ENCODE measurements at regions not wholly inside any gene's neighbourhood (a gene's known extent, or its start where the extent isn't known, plus 50 kb on each side); places are given as distances from the start of the nearest gene placed in this dataset.
A peak's percentile ranks its signal among the peaks of the same experiment; 100 is the strongest.

DNA sequence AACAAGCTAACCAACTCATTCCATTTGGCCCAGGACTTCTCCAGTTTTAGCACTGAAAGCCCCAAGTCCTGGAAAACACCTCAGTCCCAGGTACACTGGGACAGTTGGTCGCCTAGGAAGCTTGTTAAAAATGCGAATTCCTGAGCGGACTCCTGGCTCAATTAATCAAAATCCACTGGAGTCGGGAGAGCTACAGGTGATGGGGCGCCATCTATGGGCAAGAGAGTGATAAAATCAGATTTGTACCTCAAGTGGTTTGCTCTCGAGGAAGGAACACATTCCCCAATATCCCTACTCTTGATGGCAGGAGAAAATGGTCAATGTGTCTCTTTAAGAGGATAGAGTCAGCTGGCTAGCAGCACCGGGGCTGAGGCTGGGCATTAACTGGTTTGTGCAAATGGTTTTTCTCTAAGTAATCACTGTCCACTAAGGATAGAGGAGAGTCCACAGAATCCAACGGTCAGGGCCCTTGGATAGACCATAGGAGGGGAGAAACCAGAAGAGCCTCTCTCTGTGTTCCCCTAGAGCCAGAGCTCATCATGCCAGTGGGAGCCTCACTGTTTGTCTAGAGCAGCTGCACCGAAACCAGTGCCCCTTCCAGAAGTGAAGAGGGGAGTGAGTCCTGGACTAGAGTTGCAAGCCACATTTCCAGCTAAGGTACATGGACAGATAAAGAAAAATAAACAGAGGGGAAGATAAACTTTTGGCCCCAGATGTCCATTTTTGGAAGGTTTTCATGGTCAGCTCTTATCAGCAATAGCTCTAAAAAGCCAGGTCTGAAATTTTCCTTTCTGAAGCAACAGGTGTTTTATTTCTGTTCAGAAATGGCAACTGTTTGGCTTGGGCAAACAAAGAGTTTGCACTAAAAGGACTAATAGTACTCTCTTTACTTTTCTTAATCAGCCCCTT lies 148.5 kb downstream of the TENT5C start:
- ATAC-seq, result peak; percentile 58 to 61
- in situ Hi-C loops (cut with MboI; ENCODE audit: low sequenced_read_pairs in 4 of 4) (loop anchor here in 2 of 4 donors (5.0 to 25.0 kb wide), 3 partner anchors 217 to 692 kb away; partner anchors contain the start of gene TTF2 (in 1 of the 2)), intact Hi-C loops (cut with DNase I; ENCODE audit: low total_unique reads) (loop anchor here (1.0 to 10.0 kb wide), 6 partner anchors 68 to 690 kb away; partner anchors contain the start of genes MAN1A2, TRIM45 and TTF2)
- H3K27me3 ChIP-seq, result no peaks in the 10 kb centered on the region
- peak overlapping the region in 3 of 4 donors; percentile 52 to 68 (median 55) for H3K27ac ChIP-seq
- no peaks in the 10 kb centered on the region for H3K36me3 ChIP-seq
- peak overlapping the region; percentile 32 to 63 (median 42) for H3K4me3 ChIP-seq
- no peaks in the 10 kb centered on the region for H3K9me3 ChIP-seq
- DNase-seq, result peak; percentile 35 to 55
- peak; percentile 61 to 85 (median 75) for TF ChIP-seq CTCF (IDR thresholded peaks at IDR 0.05 in 4 of 5, conservative IDR thresholded peaks at IDR 0.05 in 1 of 5)
- no peak for TF ChIP-seq POLR2A (IDR thresholded peaks at IDR 0.05)
- peaks cover 5 to 7% of the 10 kb centered on the region in 2 donors for H3K4me1 ChIP-seq

GRCh38 chr1:117757668-117758067 lies 151.8 kb downstream of the TENT5C start:
- H3K27me3 ChIP-seq, result no peaks in the 10 kb centered on the region
- no peak overlapping the region for H3K4me3 ChIP-seq
- in situ Hi-C loops (cut with MboI; ENCODE audit: low sequenced_read_pairs in 4 of 4), result loop anchor here in 1 of 4 donors (25.0 kb wide), 2 partner anchors 220 to 695 kb away; partner anchors contain the start of gene TTF2
- DNase-seq, result no peak
- TF ChIP-seq POLR2A (IDR thresholded peaks at IDR 0.05) (no peak), CTCF (IDR thresholded peaks at IDR 0.05 in 4 of 5, conservative IDR thresholded peaks at IDR 0.05 in 1 of 5) (no peak)
- H3K27ac ChIP-seq, result no peak overlapping the region
- H3K4me1 ChIP-seq, result peaks cover 5 to 7% of the 10 kb centered on the region in 2 donors
- intact Hi-C loops (cut with DNase I; ENCODE audit: low total_unique reads), result loop anchor here (2.0 to 10.0 kb wide), 4 partner anchors 137 to 693 kb away; partner anchors contain the start of genes MAN1A2, TRIM45 and TTF2
- no peaks in the 10 kb centered on the region for H3K9me3 ChIP-seq
- ATAC-seq, result no peak
- no peaks in the 10 kb centered on the region for H3K36me3 ChIP-seq

GRCh38 chr1:117758444-117759316 lies 152.8 kb downstream of the TENT5C start:
- Histone ChIP-seq H3K27me3 (no peaks in the 10 kb centered on the region), H3K4me1 (peaks cover 3 to 7% of the 10 kb centered on the region in 2 donors), H3K36me3 (no peaks in the 10 kb centered on the region), H3K9me3 (no peaks in the 10 kb centered on the region), H3K4me3 (peak overlapping the region; percentile 47 to 69 (median 54)), H3K27ac (peak overlapping the region in 1 of 4 donors; percentile 51)
- ATAC-seq, result peak; percentile 95 to 96
- TF ChIP-seq POLR2A (IDR thresholded peaks at IDR 0.05) (no peak), CTCF (IDR thresholded peaks at IDR 0.05 in 4 of 5, conservative IDR thresholded peaks at IDR 0.05 in 1 of 5) (peak; percentile 64 to 91 (median 84))
- DNase-seq, result peak; percentile 47 to 66
- intact Hi-C loops (cut with DNase I; ENCODE audit: low total_unique reads) (loop anchor here (1.0 to 10.0 kb wide), 5 partner anchors 136 to 694 kb away; partner anchors contain the start of genes MAN1A2, TRIM45 and TTF2), in situ Hi-C loops (cut with MboI; ENCODE audit: low sequenced_read_pairs in 4 of 4) (loop anchor here in 1 of 4 donors (25.0 kb wide), 2 partner anchors 221 to 696 kb away; partner anchors contain the start of gene TTF2)

- Histone ChIP-seq H3K4me1 (peaks cover 0 to 7% of the 10 kb centered on the region in 2 donors), H3K36me3 (no peaks in the 10 kb centered on the region), H3K4me3 (no peak overlapping the region), H3K27ac (no peak overlapping the region), H3K27me3 (no peaks in the 10 kb centered on the region), H3K9me3 (no peaks in the 10 kb centered on the region)
- DNase-seq (no peak), ATAC-seq (no peak)
- intact Hi-C loops (cut with DNase I; ENCODE audit: low total_unique reads) (loop anchor here (1.0 to 10.0 kb wide), 5 partner anchors 135 to 695 kb away; partner anchors contain the start of genes MAN1A2, TRIM45 and TTF2), in situ Hi-C loops (cut with MboI; ENCODE audit: low sequenced_read_pairs in 4 of 4) (loop anchor here in 1 of 4 donors (25.0 kb wide), 2 partner anchors 222 to 697 kb away; partner anchors contain the start of gene TTF2)
- TF ChIP-seq POLR2A (IDR thresholded peaks at IDR 0.05), result no peak
- TF ChIP-seq CTCF (IDR thresholded peaks at IDR 0.05 in 4 of 5, conservative IDR thresholded peaks at IDR 0.05 in 1 of 5), result no peak
These were observed 153.7 kb downstream of the TENT5C start for GRCh38 chr1:117759535-117759934.

Data from gastrocnemius medialis (tissue), 4 donors.